HL-60 (cell line): ENCODE measurements at regions not wholly inside any gene's neighbourhood (a gene's known extent, or its start where the extent isn't known, plus 50 kb on each side); places are given as distances from the start of the nearest gene placed in this dataset.

Source experiments
- DNase-seq, 2 experiments: peaks; one replicate each; pipeline ENCODE4 v3.0.0-alpha.2; 2010 to 2020; ENCODE audit warnings: low read depth in 1 of 2, low spot score in 1 of 2
- H3K27ac ChIP-seq: fragments of 250-450 bp; sonication (Bioruptor Pico); replicated peaks from 2 replicates; pipeline ENCODE4 v1.5.1; 2020; ENCODE audit warnings: mild to moderate bottlenecking, moderate library complexity
- H3K27me3 ChIP-seq: fragments of 250-450 bp; sonication (Bioruptor Pico); 2 replicates; pipeline ENCODE4 v1.5.1; 2021; ENCODE audit warnings: mild to moderate bottlenecking, moderate library complexity; ENCODE audit not compliant: insufficient read depth, poor library complexity, severe bottlenecking
- H3K4me3 ChIP-seq: replicated peaks from 2 replicates; pipeline ENCODE4 v1.5.1; 2011; ENCODE audit warnings: mild to moderate bottlenecking, control low read depth, low read length; ENCODE audit not compliant: insufficient read depth
- CTCF ChIP-seq: IDR thresholded peaks from one replicate; pipeline ENCODE4 v1.5.1; 2011; ENCODE audit warnings: low read length, control low read depth, inconsistent platforms; ENCODE audit not compliant: insufficient read depth
- GABPA ChIP-seq: IDR thresholded peaks from 2 replicates; pipeline ENCODE4 v1.6.1; 2012; ENCODE audit warnings: low read depth
- POLR2AphosphoS5 ChIP-seq: IDR thresholded peaks from 2 replicates; pipeline ENCODE4 v1.6.1; 2012; ENCODE audit warnings: low read depth
- REST ChIP-seq: IDR thresholded peaks from 2 replicates; pipeline ENCODE4 v1.6.1; 2012; ENCODE audit warnings: low read depth; ENCODE audit not compliant: insufficient replicate concordance
- SPI1 ChIP-seq: IDR thresholded peaks from 2 replicates; pipeline ENCODE4 v1.6.1; 2012; ENCODE audit warnings: low read depth, mild to moderate bottlenecking, borderline replicate concordance

- Histone ChIP-seq H3K4me3 (no peak overlapping the region), H3K27ac (no peak overlapping the region), H3K27me3 (no peaks in the 10 kb centered on the region)
- TF ChIP-seq CTCF (no peak), REST (no peak), SPI1 (no peak), GABPA (no peak), POLR2AphosphoS5 (no peak)
- DNase-seq: no peak
Measured at GRCh38 chr17:34756637-34757021, 177.2 kb downstream of the TMEM132E start.

- Histone ChIP-seq H3K27ac (no peak overlapping the region), H3K27me3 (no peaks in the 10 kb centered on the region), H3K4me3 (no peak overlapping the region)
- DNase-seq: no peak
- TF ChIP-seq SPI1 (no peak), CTCF (no peak), GABPA (no peak), POLR2AphosphoS5 (no peak), REST (no peak)
Measured at GRCh38 chr17:34755981-34756636, 176.7 kb downstream of the TMEM132E start.

GRCh38 chr17:34755371-34755770, 176.0 kb downstream of the TMEM132E start:
- no peaks in the 10 kb centered on the region for H3K27me3 ChIP-seq
- no peak overlapping the region for H3K27ac ChIP-seq
- DNase-seq: no peak
- no peak overlapping the region for H3K4me3 ChIP-seq
- TF ChIP-seq CTCF (no peak), REST (no peak), POLR2AphosphoS5 (no peak), GABPA (no peak), SPI1 (no peak)
